UCSD-AML1 (cell line): ENCODE measurements at regions not wholly inside any gene's neighbourhood (a gene's known extent, or its start where the extent isn't known, plus 50 kb on each side); places are given as distances from the start of the nearest gene placed in this dataset.

ENCODE experiments used
- DNase-seq: peaks from one replicate; lab custom pipeline; 2025; ENCODE audit not compliant: unreplicated experiment; lab: John Stamatoyannopoulos, UW

GRCh38 chr9:11872471-11872870 is 820.7 kb upstream of the TYRP1 start:
- no peak for DNase-seq

- no peak for DNase-seq
Observed at GRCh38 chr9:11874414-11874813, 818.8 kb upstream of the TYRP1 start.

- no peak for DNase-seq
Observed at GRCh38 chr9:11892401-11892800, 800.8 kb upstream of the TYRP1 start.

GRCh38 chr9:11893331-11893730 is 799.9 kb upstream of the TYRP1 start:
- DNase-seq = no peak

GRCh38 chr9:11894136-11894535 is 799.0 kb upstream of the TYRP1 start:
- DNase-seq = no peak

- DNase-seq = no peak
Observed at GRCh38 chr9:11902610-11903009, 790.6 kb upstream of the TYRP1 start.

GRCh38 chr9:11915699-11916098 is 777.5 kb upstream of the TYRP1 start:
- no peak for DNase-seq

GRCh38 chr9:11928871-11929321 is 764.3 kb upstream of the TYRP1 start:
- DNase-seq = no peak

GRCh38 chr9:11931109-11931508 is 762.1 kb upstream of the TYRP1 start:
- DNase-seq = no peak

- no peak for DNase-seq
Observed at GRCh38 chr9:11931751-11932150, 761.4 kb upstream of the TYRP1 start.

GRCh38 chr9:11933926-11934325 is 759.3 kb upstream of the TYRP1 start:
- no peak for DNase-seq

- DNase-seq = no peak
Observed at GRCh38 chr9:11946531-11946930, 746.7 kb upstream of the TYRP1 start.

GRCh38 chr9:11962327-11962726 is 730.9 kb upstream of the TYRP1 start:
- no peak for DNase-seq

- peak; percentile 2 for DNase-seq
Observed at GRCh38 chr9:11966786-11967185, 726.4 kb upstream of the TYRP1 start.

- no peak for DNase-seq
Observed at GRCh38 chr9:11968631-11969030, 724.6 kb upstream of the TYRP1 start.

GRCh38 chr9:11973011-11973410 is 720.2 kb upstream of the TYRP1 start:
- no peak for DNase-seq

- DNase-seq = no peak
Observed at GRCh38 chr9:11973511-11973910, 719.7 kb upstream of the TYRP1 start.

- DNase-seq = no peak
Observed at GRCh38 chr9:11992866-11993265, 700.3 kb upstream of the TYRP1 start.

- DNase-seq = no peak
Observed at GRCh38 chr9:12014488-12014887, 678.7 kb upstream of the TYRP1 start.

GRCh38 chr9:12054235-12054634 is 639.0 kb upstream of the TYRP1 start:
- no peak for DNase-seq

GRCh38 chr9:12056874-12057273 is 636.3 kb upstream of the TYRP1 start:
- no peak for DNase-seq

- DNase-seq = no peak
Observed at GRCh38 chr9:12060067-12060466, 633.1 kb upstream of the TYRP1 start.

- DNase-seq = no peak
Observed at GRCh38 chr9:12060811-12061210, 632.4 kb upstream of the TYRP1 start.

- DNase-seq = no peak
Observed at GRCh38 chr9:12065050-12065449, 628.1 kb upstream of the TYRP1 start.
